GM20000 (cell line): ENCODE measurements at regions not wholly inside any gene's neighbourhood (a gene's known extent, or its start where the extent isn't known, plus 50 kb on each side); places are given as distances from the start of the nearest gene placed in this dataset.

Experiments
- DNase-seq: peaks from one replicate; pipeline ENCODE4 v3.0.0; 2012; ENCODE audit warnings: low spot score
- TF ChIP-seq, protein P1 (sequence below): IDR thresholded peaks from 2 replicates; pipeline ENCODE4 v1.5.1; 2012; ENCODE audit warnings: mild to moderate bottlenecking, control low read depth; ENCODE audit errors: extremely low read depth, missing control alignments

DNA sequence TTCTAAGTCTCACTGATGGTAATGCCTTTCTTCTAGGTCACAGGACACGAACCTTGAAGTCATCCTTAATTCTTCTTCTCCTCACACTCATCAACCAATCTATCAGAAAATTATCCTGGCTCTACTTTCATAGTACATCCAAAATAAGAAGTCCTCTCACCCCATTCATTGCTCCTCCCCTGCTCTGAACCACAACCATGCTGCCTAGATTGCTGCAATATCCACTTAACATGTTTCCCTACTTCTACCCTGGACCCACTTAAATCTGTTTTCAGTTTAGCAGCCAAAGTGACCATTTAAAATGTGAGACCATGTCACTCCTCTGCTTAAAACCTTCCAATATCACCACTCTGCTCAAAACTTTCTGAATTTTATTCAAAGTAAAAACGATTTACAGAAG lies 445.9 kb upstream of the FAT3 start:
- TF ChIP-seq, protein P1, sequence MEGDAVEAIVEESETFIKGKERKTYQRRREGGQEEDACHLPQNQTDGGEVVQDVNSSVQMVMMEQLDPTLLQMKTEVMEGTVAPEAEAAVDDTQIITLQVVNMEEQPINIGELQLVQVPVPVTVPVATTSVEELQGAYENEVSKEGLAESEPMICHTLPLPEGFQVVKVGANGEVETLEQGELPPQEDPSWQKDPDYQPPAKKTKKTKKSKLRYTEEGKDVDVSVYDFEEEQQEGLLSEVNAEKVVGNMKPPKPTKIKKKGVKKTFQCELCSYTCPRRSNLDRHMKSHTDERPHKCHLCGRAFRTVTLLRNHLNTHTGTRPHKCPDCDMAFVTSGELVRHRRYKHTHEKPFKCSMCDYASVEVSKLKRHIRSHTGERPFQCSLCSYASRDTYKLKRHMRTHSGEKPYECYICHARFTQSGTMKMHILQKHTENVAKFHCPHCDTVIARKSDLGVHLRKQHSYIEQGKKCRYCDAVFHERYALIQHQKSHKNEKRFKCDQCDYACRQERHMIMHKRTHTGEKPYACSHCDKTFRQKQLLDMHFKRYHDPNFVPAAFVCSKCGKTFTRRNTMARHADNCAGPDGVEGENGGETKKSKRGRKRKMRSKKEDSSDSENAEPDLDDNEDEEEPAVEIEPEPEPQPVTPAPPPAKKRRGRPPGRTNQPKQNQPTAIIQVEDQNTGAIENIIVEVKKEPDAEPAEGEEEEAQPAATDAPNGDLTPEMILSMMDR = no peak
- DNase-seq = no peak

- TF ChIP-seq, protein P1 = no peak
- no peak for DNase-seq
Observed at GRCh38 chr11:91776655-91777054, 448.0 kb upstream of the FAT3 start.

DNA sequence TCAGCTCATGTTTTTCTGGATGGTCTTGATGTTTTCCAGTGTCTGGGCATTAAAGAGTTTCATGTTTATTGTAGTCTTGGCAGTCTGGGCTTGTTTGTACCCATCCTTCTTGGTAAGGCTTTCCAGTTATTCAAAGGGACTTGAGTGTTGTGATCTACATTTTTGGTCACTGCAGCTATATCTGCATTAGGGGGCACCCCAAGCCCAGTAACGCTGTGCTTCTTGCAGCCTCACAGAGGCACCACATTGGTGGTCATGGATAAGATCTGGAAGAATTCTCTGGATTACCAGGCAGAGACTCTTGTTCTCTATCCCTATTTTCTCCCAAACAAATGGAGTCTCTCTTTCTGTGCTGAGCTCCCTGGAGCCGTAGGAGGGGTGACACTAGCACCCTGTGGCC lies 451.5 kb upstream of the FAT3 start:
- TF ChIP-seq, protein P1 = no peak
- no peak for DNase-seq

- DNase-seq = no peak
- TF ChIP-seq, protein P1 = no peak
Observed at GRCh38 chr11:91771961-91772360, 452.7 kb upstream of the FAT3 start.

DNA sequence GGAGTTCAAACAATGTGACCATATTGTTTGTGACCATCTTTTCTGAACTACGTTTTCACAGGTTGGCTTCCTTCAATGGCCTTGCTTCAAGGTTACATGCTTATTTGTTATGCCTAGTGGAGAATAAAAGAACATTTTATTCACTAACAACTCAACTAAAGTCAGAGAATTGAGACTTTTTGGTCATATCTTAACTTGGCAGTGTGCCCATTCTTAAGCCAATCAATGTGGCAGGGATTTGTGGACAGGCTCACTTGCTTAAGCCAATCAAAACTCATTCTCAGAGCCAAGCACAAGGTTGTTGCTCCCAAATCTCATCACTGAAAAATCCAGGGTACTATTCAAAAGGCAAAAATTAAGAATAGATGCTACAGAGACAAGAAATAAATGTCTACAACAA lies 455.8 kb upstream of the FAT3 start:
- TF ChIP-seq, protein P1 = no peak
- DNase-seq = no peak

GRCh38 chr11:91763331-91763730 lies 461.3 kb upstream of the FAT3 start:
- DNase-seq = no peak
- TF ChIP-seq, protein P1 = no peak

DNA sequence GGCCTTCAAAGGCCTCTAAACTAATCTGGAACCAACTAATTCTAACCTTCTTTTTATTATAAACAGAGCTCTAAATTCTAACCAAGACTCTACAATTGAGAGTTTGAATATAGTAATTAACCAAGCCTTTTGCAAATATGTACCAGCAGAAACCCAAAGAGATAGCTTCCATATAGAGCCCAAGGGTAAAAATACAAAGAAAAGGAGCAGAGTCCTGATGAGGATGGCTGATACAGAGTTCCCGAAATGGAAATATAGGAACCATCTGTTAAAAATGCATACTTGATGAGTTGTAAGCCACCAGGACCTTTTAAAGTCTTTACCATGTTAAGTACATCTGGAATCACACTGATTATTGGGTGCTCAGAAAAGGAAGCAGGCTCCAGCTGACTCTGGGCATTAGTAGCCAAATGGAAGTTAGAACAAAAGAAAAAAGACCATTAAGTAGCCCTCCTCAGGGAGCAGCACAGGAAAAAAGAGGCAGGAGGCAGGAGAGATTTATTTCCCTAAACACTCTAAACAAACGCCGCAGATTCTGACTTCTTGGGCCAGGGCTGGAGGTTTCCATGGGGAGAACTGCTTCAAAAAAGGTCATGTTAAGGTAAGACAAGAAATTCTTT lies 463.1 kb upstream of the FAT3 start:
- TF ChIP-seq, protein P1 = no peak
- DNase-seq = no peak
